ENCODE measurements at regions not wholly inside any gene's neighbourhood (a gene's known extent, or its start where the extent isn't known, plus 50 kb on each side); places are given as distances from the start of the nearest gene placed in this dataset.

GRCh38 chr17:71682174-71682494, 438.7 kb upstream of the SOX9 start:
- TF ChIP-seq YY1 (IDR thresholded peaks at IDR 0.05; ENCODE audit: low read depth) (no peak), RAD21 (IDR thresholded peaks at IDR 0.05; ENCODE audit: low read depth) (no peak), CREB1 (IDR thresholded peaks at IDR 0.05; ENCODE audit: low read depth) (no peak), EP300 (IDR thresholded peaks at IDR 0.05; ENCODE audit: borderline replicate concordance) (no peak), FOXM1 (IDR thresholded peaks at IDR 0.05; ENCODE audit: borderline replicate concordance, low read depth) (no peak), CEBPB (IDR thresholded peaks at IDR 0.05) (no peak), REST (IDR thresholded peaks at IDR 0.05; ENCODE audit: low read depth) (no peak), TAF1 (IDR thresholded peaks at IDR 0.05; ENCODE audit: low read depth) (no peak), USF1 (IDR thresholded peaks at IDR 0.05) (no peak), TCF12 (IDR thresholded peaks at IDR 0.05; ENCODE audit: low read depth) (no peak)
- TF ChIP-seq, protein P1, sequence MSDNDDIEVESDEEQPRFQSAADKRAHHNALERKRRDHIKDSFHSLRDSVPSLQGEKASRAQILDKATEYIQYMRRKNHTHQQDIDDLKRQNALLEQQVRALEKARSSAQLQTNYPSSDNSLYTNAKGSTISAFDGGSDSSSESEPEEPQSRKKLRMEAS (IDR thresholded peaks at IDR 0.05), result no peak
